GM23248 (cell line): ENCODE measurements at regions not wholly inside any gene's neighbourhood (a gene's known extent, or its start where the extent isn't known, plus 50 kb on each side); places are given as distances from the start of the nearest gene placed in this dataset.

Source experiments
- EZH2 ChIP-seq: fragments of 200-600 bp; sonication (generic); IDR thresholded peaks from 2 replicates; pipeline ENCODE4 v1.6.1; 2018; ENCODE audit warnings: antibody characterized with exemption, mild to moderate bottlenecking; ENCODE audit not compliant: insufficient read depth, poor library complexity, severe bottlenecking
- EZH2phosphoT487 ChIP-seq: fragments of 200-600 bp; sonication (generic); IDR thresholded peaks from 2 replicates; pipeline ENCODE4 v1.6.1; 2018; ENCODE audit warnings: antibody characterized with exemption, moderate library complexity, mild to moderate bottlenecking, low read depth; ENCODE audit not compliant: insufficient read depth

DNA sequence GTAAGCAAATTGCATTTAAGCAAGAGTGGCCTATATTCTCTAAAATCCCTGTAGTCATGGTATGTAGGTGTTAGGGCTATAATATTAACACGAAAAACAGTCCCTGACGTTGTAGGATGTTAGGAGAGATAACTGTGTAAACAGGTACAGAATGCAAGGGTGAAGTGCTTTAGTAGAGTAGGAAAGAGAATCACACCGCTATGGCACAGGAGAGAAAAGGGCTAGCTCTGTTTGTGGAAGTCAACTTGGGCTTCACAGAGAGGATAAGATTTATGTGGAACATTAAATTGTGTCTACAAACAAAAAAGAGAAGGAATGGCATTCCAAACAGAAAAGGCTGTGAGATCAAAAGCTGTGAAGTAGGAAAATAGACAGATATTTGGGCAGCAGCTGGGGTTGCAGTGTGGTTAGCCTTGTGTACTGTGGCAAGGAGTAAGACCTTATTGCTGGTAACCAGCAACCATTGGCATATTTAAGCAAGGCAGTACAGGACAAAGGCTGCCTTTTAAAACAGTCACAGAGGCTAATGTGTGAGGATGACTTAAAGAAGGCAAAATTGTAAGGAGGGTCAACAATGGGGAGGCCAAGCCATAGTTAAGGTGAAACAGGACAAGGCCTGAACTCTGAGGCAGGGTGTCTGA is 337.5 kb upstream of the ADAMTSL1 start:
- TF ChIP-seq EZH2 (no peak), EZH2phosphoT487 (no peak)
